GOT3 (cell line): ENCODE measurements at regions not wholly inside any gene's neighbourhood (a gene's known extent, or its start where the extent isn't known, plus 50 kb on each side); places are given as distances from the start of the nearest gene placed in this dataset.

Source experiments
- DNase-seq: peaks from one replicate; lab custom pipeline; 2025; ENCODE audit warnings: mixed read lengths; lab: John Stamatoyannopoulos, UW

- DNase-seq = no peak
These were observed 172.3 kb downstream of the ICOS start for GRCh38 chr2:204108781-204109295.

GRCh38 chr2:204109681-204110080 is 173.1 kb downstream of the ICOS start:
- DNase-seq = no peak

- no peak for DNase-seq
These were observed 173.8 kb downstream of the ICOS start for GRCh38 chr2:204110338-204110741.

- no peak for DNase-seq
These were observed 174.4 kb downstream of the ICOS start for GRCh38 chr2:204110751-204111516.

- no peak for DNase-seq
These were observed 175.7 kb downstream of the ICOS start for GRCh38 chr2:204112084-204112770.

- no peak for DNase-seq
These were observed 178.0 kb downstream of the ICOS start for GRCh38 chr2:204114295-204115136.

- DNase-seq = no peak
These were observed 178.8 kb downstream of the ICOS start for GRCh38 chr2:204115137-204116056.

GRCh38 chr2:204116159-204116792 is 179.7 kb downstream of the ICOS start:
- DNase-seq = no peak

- DNase-seq = no peak
These were observed 185.9 kb downstream of the ICOS start for GRCh38 chr2:204122425-204122824.

GRCh38 chr2:204124140-204124750 is 187.7 kb downstream of the ICOS start:
- no peak for DNase-seq

- DNase-seq = no peak
These were observed 190.1 kb downstream of the ICOS start for GRCh38 chr2:204126705-204127104.

- DNase-seq = no peak
These were observed 190.7 kb downstream of the ICOS start for GRCh38 chr2:204127238-204127637.

GRCh38 chr2:204129591-204130294 is 193.2 kb downstream of the ICOS start:
- no peak for DNase-seq

- DNase-seq = no peak
These were observed 195.1 kb downstream of the ICOS start for GRCh38 chr2:204131621-204132020.

- DNase-seq = no peak
These were observed 196.9 kb downstream of the ICOS start for GRCh38 chr2:204133476-204133875.

- DNase-seq = no peak
These were observed 197.9 kb downstream of the ICOS start for GRCh38 chr2:204134421-204134820.

GRCh38 chr2:204135752-204136151 is 199.2 kb downstream of the ICOS start:
- no peak for DNase-seq

- no peak for DNase-seq
These were observed 201.6 kb downstream of the ICOS start for GRCh38 chr2:204138206-204138605.

GRCh38 chr2:204140246-204140645 is 203.7 kb downstream of the ICOS start:
- DNase-seq = no peak
